ENCODE measurements at regions not wholly inside any gene's neighbourhood (a gene's known extent, or its start where the extent isn't known, plus 50 kb on each side); places are given as distances from the start of the nearest gene placed in this dataset.

DNA sequence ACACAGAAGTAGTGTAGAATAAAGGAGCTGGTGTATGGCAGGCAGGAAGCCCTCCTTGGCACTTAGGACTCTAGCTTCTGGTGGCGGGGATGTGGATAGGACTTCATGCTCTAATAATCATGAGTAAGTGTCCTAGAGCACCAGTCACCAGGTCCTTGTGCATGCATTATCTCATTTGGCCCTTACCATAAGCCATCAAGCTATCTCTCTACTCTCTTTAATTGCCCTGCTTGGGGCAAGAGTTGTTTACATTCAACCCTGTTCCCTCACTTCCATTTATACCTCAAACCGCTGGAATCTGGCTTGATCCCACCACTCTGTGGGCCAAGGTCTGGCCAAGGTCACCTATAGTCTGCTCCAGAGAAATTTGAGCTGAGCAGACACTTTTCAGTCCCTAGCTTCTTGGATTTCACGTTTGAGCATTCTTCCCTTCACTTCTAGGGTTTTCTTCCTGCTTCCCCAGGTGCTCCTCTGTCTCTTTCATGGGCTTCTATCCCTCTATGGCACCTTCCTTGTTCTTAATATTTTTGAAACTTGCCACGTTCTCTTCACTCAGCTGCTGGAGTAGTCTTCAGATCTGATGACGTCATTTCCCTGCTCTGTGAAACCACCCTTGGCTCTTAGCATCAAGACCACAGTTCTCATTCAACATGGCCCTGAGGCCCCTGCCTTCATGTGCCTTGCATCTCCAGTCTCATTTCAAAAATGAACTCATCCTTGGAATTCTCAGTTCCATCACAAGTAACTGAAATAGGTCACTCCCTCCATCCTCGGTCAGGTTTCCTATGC is 94.9 kb upstream of the GATA6 start:
- no peak for DNase-seq

DNA sequence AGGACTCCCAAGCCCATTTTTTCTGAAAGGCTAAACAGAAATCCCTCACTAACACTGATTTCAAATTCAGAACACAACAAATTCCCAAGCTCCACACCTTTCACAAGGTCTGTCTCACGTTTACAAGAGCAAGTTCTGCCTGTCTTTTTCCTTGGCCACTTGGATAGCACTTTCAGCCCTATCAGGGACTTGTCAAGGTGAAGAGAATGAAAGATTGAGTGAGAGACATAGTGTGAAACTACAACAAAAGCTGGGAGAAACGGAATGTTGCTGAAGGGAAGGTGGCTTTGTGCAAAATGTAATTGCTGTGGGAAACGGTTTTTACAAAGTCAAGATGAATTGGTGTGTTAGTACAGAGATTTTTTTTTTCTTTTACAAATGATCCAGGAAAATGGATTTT is 89.4 kb upstream of the GATA6 start:
- no peak for DNase-seq

DNA sequence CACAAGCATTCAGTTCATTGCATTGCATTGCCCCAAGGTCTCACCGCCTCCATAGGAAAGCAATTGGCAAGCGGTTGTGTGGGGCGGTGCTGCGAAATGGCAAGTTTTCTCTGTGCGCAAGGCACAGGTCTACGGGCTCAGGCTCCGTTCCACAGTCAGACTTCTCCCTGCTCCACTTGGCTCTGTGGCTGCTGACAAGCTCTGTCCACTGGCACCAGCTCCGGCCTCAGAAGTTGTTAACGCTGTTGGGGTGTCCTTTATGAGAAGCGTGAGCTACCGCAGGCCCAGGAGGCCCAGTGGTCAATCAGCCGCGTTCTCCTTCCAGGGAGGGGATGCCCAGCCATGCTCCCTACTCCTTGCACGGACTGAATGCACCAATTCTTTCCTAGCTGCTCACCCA is 87.0 kb upstream of the GATA6 start:
- DNase-seq, result no peak

DNA sequence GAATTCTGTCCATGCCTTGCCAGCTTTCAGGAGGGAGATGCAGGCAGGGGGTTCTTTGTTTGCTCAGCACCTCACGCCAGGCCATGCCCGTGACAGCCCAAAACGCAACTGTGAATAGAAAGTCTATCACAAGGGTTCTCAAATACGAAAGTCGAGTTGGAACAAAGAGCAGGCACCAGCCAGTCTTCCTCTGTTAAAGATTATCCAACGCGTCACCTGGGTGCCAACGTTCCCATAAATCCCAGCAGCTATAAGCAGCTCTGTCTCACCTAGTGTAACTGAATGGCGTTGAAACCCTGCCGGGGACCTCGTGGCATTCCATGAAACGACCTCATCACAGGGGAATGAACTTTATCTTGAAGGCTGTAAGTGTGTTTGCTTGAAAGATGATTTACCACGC is 84.8 kb upstream of the GATA6 start:
- no peak for DNase-seq

DNA sequence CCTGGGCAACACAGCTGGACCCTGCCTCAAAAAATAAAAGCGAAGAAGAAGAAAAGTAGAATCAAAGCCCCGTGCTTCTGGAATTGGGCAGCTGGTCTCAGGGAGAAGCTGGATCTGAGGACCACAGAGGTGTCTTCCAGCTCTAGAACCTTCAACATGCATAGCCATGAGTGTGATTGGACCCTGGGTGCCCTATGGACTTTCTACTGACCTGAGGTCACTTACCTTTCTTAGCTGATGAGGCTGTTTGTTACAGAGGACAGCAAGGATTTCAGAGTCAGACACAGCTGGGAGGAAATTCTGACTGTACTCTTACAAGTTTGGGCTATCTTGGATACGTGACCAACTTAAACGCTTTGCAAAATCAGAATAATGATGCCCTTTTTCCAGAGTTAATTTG is 82.4 kb upstream of the GATA6 start:
- no peak for DNase-seq

DNA sequence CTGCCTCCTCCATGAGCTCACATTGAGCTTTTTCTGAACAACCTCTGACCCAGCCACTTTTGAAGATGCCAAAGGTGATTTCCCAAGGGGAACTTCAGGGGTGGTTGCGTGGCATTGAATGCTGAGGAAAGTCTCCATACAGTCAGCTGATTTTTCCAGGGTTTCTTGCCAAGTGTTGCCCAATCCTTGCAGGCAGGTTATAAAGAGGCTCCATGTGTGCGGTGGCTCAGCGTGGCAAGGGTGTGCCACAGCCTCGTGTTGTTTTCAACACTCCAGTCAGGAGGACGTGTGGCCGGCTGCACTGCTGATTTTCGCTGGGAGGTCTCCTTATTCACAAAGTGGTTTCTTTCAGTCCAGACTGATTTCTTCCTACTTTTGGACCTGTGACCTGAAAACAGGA is 81.4 kb upstream of the GATA6 start:
- no peak for DNase-seq

DNA sequence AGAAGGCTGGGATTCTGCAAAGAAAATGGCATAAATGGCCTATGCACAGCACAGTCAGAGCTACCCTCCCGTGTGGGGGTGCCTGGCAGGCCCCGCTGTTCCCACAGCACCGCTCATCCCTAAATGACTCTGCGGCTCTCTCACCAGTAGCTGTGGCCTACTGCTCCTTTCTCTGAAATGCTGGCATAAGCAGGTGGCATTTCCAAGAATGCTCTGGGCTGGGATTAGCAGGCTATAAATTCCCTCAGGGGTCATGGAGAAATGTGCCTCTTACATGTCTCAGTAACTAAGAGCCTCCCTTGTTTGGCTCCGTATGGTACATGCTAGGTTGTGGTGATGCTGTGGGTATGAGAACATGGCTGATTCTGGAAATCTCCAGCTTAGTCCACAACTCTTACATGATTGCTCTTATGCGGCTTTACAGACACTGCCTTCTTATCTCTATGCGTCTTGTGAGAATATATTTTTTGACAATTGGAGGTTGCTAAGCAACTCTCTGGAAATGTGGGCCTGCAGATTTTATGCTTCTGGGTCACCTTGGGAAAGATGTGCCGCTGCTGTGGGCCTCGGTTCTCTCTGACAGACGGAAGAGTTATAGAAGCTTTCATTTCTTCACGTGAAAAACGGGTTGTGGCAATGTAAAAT is 80.3 kb upstream of the GATA6 start:
- DNase-seq, result no peak

DNA sequence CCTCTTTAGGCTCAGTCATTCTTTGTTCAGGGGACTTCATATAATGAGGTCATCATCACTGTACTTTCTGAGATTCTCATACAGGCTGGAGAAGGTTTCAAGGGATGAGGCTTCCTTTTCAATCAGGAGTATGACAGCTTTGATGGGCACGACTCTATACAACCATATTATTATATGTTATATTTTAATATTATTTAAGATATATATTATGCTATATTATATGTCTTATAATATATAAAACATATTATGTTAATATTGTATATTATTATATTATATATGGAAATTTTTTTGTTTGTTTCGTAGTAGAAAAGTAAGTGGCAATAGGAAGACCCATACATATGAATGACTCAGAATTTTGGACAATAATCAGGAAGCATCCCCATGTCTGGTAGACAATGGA is 78.0 kb upstream of the GATA6 start:
- no peak for DNase-seq

DNA sequence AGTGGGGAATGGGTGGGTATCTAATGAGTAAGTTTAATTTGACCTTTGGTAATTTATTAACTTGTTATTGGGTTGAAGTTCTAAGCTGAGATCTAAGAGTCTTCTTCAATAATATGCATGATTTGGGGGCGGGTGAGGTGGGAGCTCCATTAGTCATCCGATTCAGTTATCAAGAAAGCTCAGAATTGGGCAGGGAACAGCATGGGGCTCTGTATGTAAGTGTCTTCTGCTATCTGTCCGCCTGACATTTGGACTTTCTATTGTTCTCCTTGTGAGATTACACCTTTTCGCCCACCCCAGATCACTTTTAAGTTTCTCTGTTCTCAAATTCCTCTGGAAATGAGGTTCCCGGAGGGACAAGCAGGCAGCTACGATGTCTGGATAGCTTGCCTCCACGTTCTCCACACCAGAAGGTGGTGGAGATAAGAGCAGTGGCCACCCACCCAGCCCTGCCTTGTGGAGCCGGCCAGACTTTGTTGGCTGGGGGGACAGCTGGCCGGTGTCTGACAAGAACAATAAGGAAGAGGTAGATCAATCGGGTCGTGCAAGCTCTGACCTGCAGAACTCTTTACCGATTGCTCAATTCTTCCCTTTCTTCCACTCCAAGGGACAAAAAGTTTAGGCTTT is 75.5 kb upstream of the GATA6 start:
- no peak for DNase-seq

DNA sequence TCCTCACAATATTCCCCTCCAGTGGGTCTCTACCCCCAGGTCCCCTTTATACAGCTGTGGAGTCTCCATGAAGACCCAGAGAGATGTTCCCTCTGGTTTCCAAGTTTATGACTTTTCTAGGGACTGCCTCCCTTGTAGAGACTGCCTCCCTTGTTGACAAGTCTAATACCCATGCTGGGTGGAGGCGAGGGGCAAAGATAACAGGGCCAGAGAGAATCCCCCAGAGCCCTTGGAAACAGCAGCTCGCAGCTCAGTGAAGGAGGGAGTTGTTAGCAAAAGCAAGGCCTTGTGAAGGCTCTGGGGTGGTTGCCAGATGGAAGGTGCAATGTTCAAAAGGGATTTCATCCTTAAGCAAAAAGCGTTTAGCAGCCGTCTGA is 75.0 kb upstream of the GATA6 start:
- no peak for DNase-seq

DNA sequence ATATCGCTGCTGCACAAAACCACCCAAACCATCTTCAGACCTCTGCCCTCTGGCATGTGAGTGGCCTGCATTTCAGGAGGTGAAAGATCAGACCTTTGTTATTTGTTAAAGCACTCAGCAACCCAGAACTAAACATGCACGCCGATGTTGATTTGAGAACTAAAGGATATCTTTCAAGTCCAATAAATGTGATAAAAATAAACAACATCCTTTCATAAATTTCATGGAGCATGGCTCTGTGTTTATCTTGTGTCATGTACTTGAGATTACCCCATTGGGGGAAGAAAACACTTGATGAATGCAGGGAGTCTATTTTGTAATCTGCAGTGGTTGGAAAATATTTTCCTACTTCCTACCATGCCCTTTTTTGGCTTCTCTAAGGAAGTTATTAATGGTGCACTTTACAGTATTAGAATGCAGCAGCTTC is 70.8 kb upstream of the GATA6 start:
- DNase-seq, result no peak

DNA sequence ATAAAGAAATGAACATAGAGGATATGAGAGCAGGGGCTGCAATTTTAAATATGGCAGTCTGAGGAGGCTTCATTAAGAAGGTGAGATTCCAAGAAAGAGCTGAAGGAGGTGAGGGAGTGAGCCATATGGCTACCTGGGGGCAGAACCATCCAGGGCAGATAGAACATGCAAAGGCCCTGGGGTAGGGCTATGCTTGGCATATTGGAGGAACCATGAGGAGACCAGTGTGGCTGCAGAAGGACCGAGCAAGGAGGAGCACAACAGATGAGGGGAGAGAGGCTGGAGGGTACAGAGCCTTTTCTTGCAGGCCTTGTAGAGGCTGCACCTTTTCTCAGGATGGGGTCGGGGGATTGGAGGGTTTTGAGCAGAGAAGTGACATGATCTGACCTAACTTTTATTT is 69.5 kb upstream of the GATA6 start:
- no peak for DNase-seq

DNA sequence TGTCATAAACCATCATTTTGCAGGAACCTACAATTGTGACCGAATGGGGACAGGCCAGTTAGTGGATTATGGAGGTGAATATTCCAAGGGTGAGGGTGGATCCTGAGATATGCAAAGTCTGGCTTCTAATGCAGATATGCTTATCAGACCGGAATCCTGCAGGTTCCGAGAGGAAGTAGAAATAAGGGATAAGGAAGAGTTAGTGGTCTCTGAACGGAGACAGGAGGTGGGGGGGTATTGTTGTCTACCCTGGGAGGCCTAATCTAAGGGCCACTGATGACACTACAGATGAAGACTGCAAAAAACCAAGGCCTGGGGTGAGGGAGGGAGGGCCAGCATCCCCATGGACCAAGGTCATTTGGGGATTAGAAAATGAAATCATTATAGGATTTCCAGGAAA is 67.7 kb upstream of the GATA6 start:
- no peak for DNase-seq

DNA sequence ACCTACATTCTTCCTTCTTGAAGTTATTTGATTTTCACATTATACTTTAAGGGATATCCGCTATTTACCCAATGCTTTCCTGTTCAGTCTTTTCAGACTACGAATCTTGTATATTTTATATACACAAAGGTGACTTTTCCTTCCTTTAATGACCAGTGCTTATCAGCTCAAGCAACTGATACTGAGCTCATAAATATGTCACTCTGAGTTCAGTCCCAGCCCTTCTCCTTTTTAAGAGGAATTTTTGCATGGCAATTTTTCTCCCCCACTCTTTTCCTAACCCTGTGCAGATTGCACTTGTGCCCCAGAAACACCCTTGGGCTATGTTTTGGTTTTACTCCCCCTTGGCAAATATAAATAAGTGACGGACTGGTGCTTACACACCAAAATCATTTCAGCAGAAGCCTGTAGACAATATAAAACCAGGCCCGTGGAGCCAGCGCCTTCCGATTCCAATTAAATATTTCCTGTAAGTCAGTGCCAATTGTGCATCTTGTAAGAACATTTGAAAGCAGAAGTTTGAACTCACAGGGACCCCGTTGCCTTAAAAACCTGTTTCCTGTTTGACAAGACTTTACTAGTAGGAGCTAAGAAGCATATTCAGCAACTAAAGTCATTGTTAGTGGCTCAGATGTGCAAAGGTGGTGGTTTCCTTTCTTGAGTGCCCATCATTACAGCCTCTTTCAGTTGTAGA is 66.3 kb upstream of the GATA6 start:
- DNase-seq, result no peak

DNA sequence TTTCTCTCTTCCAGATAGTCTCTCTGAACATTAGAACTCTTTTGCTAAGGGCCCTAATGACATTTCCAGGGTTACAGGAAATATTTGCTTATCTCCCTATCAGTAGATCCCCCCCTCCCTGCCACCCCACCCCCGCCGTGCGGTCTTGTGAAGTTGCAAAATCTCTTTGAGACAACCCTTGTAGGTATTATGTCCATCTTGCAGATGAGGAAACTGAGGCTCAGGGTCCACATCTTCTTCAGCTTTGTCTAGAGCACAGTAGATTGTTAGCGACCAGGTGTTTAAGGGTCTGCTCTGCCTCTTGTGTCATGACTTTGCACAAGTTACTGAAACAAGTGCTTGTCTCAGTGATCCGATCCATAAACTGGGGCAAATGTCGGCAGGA is 65.8 kb upstream of the GATA6 start:
- DNase-seq, result no peak

DNA sequence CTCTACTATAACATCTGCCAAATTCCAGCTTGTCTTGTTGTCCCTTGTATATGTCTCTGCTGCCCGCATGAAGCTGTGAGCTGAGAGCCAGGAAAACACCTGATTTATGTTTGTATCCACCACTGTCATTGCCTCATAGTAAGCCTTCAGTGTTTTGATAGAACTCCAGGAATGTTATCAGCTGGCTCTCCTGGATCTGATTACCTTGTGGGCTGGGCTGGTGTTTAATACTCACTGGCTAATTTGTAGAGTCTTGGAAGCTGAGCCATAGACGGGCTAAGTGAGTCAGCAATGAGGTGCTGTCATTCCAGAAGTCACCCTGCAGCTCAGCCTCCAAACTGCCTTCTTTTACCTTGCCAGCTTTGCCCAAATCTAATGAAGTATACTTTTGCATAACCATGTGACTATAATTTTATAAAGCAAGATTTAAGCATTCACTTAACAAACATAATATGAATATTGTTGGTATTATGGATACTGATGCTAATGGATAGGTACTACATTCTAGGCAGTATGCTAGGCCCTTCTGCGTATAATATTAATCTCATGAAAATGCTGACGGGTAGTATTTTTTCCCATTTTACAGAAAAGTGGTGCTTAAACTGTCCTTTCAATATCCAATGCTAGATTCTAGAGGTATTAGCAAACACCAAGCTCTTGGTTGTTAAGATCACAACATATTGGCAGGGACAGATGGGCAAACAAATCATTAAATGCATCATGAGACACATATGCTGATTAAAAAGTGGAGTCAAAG is 62.7 kb upstream of the GATA6 start:
- no peak for DNase-seq

DNA sequence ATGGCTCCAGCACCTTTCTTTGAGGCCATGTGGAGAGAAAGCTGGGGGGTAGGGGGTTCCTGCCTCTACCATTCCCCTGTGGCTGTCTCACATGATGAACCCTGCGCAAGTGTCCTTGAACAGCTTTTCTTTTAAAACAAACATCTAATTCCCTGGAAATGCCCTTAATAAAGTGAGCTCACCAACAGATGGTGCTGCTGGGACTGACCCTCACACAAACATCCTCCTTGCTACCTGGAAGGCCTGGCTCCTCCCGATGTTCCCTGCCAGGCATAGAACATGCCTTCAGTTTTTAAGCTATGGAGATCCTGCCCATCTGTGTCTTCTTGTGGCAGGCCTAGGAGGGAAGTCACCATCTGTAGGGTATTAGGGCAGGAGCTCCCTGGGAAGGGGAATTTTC is 60.7 kb upstream of the GATA6 start:
- no peak for DNase-seq

DNA sequence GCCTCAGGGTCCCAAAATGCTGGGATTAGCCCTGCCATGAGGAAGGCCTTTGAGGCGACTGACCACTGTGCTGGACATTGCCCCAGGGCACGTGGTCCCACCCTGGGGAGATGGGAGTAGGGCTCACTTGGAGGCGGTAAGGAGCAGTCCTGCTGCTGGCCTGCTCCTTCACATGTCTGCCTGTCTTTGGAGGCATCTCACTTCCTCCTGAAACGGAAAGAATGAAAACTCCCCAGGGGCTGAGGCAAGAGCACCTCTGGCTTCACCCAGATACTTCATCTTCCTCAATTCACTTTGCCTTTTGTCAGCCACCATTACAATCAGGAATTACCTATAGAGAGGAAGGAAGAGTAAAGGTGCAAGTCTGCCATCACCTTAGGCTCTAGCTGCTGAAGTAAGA is 59.9 kb upstream of the GATA6 start:
- DNase-seq, result no peak

DNA sequence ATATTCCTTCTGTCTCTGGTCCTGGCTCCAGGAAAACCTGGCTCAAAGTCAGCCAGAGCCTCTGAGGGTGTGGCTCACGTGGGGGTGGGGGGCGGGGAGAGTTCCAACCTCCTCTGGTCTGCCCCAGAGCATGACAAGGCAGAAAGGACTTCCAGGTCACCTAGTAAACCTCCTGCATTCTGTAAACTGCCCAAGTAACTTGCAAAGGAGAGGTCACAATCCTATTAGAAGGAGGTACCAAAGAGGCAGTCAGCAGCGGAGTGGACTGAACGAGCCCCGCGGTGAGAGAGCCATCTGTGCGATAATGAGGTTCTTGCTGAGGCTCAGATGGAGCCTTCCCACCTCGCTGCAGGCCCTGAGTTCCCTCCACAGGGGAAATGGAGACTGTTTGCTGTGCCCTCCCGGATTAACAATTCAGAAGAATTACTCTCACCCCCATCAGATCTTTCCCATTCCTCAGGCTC is 58.9 kb upstream of the GATA6 start:
- no peak for DNase-seq

DNA sequence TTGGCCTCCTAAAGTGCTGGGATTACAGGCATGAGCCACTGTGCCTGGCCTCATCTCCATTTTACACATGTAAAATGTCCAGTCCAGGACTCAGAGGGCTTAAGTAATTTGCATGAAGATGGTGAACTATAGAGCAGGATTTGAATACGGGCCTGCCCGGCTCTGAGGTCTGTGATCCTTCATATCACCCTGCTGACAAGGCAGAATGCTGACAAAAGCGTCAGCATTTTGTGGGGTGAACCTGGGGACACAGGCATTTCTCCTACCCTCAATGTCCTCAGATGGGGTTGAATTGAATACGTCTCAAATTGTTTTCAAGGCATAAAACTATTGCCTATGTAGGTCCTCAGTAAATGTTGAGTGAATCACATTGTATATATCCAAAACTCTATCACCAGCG is 57.2 kb upstream of the GATA6 start:
- no peak for DNase-seq

DNA sequence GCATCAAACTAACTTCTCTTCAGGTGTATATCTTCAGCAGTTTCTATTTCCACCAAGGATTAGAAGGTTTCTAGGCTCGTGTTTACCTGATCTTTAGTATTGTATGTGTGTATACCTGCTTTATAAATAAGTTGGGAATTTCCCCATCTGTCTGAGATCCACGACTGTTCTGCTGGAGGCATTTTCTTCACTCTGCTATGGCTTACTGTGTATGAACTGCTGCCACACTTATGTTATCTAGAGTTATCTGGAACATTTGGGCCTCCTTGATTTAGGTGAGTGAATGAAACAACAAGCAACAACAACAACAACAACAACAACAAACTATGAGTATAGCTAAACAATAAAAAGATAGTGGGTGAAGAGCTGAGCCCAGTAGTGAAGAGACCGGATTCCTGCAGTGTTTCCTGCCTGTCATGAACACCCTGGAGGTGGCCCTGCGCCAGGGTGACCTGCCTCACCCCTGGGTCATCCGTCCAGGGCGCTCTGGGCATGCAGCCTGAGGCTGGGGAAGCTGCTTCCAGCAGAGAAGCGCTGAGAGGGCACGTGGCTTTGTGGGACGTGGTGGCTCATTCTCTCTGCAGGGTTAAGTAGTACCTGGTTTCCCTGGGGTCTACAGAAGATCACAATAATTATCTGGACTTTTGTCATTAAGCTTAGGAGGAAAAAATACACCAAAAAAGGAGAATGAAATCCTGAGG is 56.1 kb upstream of the GATA6 start:
- DNase-seq, result no peak

Data from fibroblast of skin of abdomen (primary cell).